Smooth muscle cell (in vitro differentiated cells): ENCODE measurements at regions not wholly inside any gene's neighbourhood (a gene's known extent, or its start where the extent isn't known, plus 50 kb on each side); places are given as distances from the start of the nearest gene placed in this dataset.

Experiments used
- DNase-seq: peaks from one replicate; lab custom pipeline; 2025; ENCODE audit not compliant: unreplicated experiment; lab: John Stamatoyannopoulos, UW
- H2AFZ ChIP-seq: fragments of 200-600 bp; sonication (generic); 2 replicates; pipeline ENCODE4 v1.6.0; 2016; ENCODE audit warnings: antibody characterized with exemption, low read depth, mild to moderate bottlenecking
- H3F3A ChIP-seq: fragments of 200-600 bp; sonication (generic); 2 replicates; pipeline ENCODE4 v1.6.0; 2017; ENCODE audit warnings: antibody characterized with exemption, low read depth
- H3K27ac ChIP-seq: fragments of 200-600 bp; sonication (generic); 2 replicates; pipeline ENCODE4 v1.5.1; 2016; ENCODE audit warnings: low read depth, mild to moderate bottlenecking
- H3K27me3 ChIP-seq: fragments of 200-600 bp; sonication (generic); 2 replicates; pipeline ENCODE4 v1.6.1; 2016; ENCODE audit warnings: low read depth, mild to moderate bottlenecking
- H3K36me3 ChIP-seq: fragments of 200-600 bp; sonication (generic); 2 replicates; pipeline ENCODE4 v1.5.1; 2016; ENCODE audit warnings: low read depth
- H3K4me1 ChIP-seq: fragments of 200-600 bp; sonication (generic); 2 replicates; pipeline ENCODE4 v1.5.1; 2016; ENCODE audit warnings: low read depth
- H3K4me2 ChIP-seq: fragments of 200-600 bp; sonication (generic); 2 replicates; pipeline ENCODE4 v1.6.0; 2016; ENCODE audit warnings: mild to moderate bottlenecking
- H3K4me3 ChIP-seq: fragments of 200-600 bp; sonication (generic); 2 replicates; pipeline ENCODE4 v1.5.1; 2016; ENCODE audit warnings: mild to moderate bottlenecking
- H3K79me2 ChIP-seq: fragments of 200-600 bp; sonication (generic); 2 replicates; pipeline ENCODE4 v1.6.0; 2016; ENCODE audit warnings: low read depth, mild to moderate bottlenecking
- H3K9ac ChIP-seq: fragments of 200-600 bp; sonication (generic); 2 replicates; pipeline ENCODE4 v1.6.0; 2016; ENCODE audit warnings: low read depth
- H3K9me3 ChIP-seq: fragments of 200-600 bp; sonication (generic); replicated peaks from 2 replicates; pipeline ENCODE4 v1.5.1; 2016; ENCODE audit warnings: low read depth
- H4K20me1 ChIP-seq: fragments of 200-600 bp; sonication (generic); 2 replicates; pipeline ENCODE4 v1.6.0; 2016; ENCODE audit warnings: low read depth
- CTCF ChIP-seq: fragments of 200-600 bp; sonication (generic); IDR thresholded peaks from 2 replicates; pipeline ENCODE4 v1.5.1; 2017; ENCODE audit warnings: borderline replicate concordance, mild to moderate bottlenecking, antibody characterized with exemption; ENCODE audit not compliant: insufficient read depth, poor library complexity, severe bottlenecking
- WGBS: methylation state at CpG from one replicate; pipeline ENCODE4 v1.1.7; 2016; ENCODE audit warnings: low lambda C conversion rate; 5-methylcytosine and 5-hydroxymethylcytosine counted together

DNA sequence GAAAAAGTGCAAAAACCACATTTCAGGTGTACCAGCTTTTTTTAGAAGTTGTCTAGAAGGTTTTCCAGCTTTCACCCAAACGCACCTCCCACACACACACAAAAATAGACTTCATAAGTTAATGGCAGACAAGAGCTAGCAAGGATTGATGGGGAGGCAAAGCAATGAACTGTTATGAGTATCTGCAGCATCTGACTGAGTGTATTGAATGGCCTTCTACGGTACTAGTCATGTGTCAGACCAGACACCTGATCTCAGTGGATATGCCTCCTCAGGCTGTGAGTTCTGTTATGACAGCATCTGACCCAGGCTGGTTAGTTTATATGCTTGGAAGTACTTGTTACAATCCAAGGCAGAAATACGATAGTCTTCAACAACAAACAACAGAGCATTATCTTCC lies 406.1 kb upstream of the AUTS2 start:
- no peaks in the 10 kb centered on the region for H3K9me3 ChIP-seq
- H3K9ac ChIP-seq = no peak overlapping the region
- H3K36me3 ChIP-seq = no peaks in the 10 kb centered on the region
- no peaks in the 10 kb centered on the region for H4K20me1 ChIP-seq
- H3F3A ChIP-seq = no peaks in the 10 kb centered on the region
- no peak overlapping the region for H2AFZ ChIP-seq
- no peak overlapping the region for H3K4me3 ChIP-seq
- H3K79me2 ChIP-seq = no peaks in the 10 kb centered on the region
- H3K27me3 ChIP-seq = no peaks in the 10 kb centered on the region
- no peak for DNase-seq
- TF ChIP-seq CTCF = no peak
- 92% methylated on average over 3 of the region's 3 CpGs for WGBS
- no peak overlapping the region for H3K27ac ChIP-seq
- no peak overlapping the region for H3K4me2 ChIP-seq
- no peaks in the 10 kb centered on the region for H3K4me1 ChIP-seq

- DNase-seq = no peak
- Histone ChIP-seq H3F3A (no peaks in the 10 kb centered on the region), H3K4me3 (no peak overlapping the region), H3K27ac (no peak overlapping the region), H3K4me1 (no peaks in the 10 kb centered on the region), H3K9ac (no peak overlapping the region), H3K79me2 (no peaks in the 10 kb centered on the region), H3K36me3 (no peaks in the 10 kb centered on the region), H3K4me2 (no peak overlapping the region), H3K9me3 (no peaks in the 10 kb centered on the region), H4K20me1 (no peaks in the 10 kb centered on the region), H3K27me3 (no peaks in the 10 kb centered on the region), H2AFZ (no peak overlapping the region)
- TF ChIP-seq CTCF = no peak
- 91% methylated on average over 4 of the region's 4 CpGs for WGBS
Measured at GRCh38 chr7:69193061-69193460, 405.2 kb upstream of the AUTS2 start.

- no peak overlapping the region for H3K4me3 ChIP-seq
- H3K4me1 ChIP-seq = no peaks in the 10 kb centered on the region
- no peaks in the 10 kb centered on the region for H3K9me3 ChIP-seq
- no peak overlapping the region for H3K4me2 ChIP-seq
- H4K20me1 ChIP-seq = no peaks in the 10 kb centered on the region
- DNase-seq = no peak
- no peaks in the 10 kb centered on the region for H3K27me3 ChIP-seq
- no peak overlapping the region for H3K27ac ChIP-seq
- H3F3A ChIP-seq = no peaks in the 10 kb centered on the region
- TF ChIP-seq CTCF = no peak
- H3K79me2 ChIP-seq = no peaks in the 10 kb centered on the region
- no peak overlapping the region for H3K9ac ChIP-seq
- no peak overlapping the region for H2AFZ ChIP-seq
- WGBS = 90% methylated on average over 1 of the region's 1 CpG
- no peaks in the 10 kb centered on the region for H3K36me3 ChIP-seq
Measured at GRCh38 chr7:69196593-69196992, 401.7 kb upstream of the AUTS2 start.

- Histone ChIP-seq H3K4me2 (no peak overlapping the region), H4K20me1 (no peaks in the 10 kb centered on the region), H3F3A (no peaks in the 10 kb centered on the region), H3K36me3 (no peaks in the 10 kb centered on the region), H3K9me3 (no peaks in the 10 kb centered on the region), H2AFZ (no peak overlapping the region), H3K9ac (no peak overlapping the region), H3K79me2 (no peaks in the 10 kb centered on the region), H3K4me3 (no peak overlapping the region), H3K27me3 (no peaks in the 10 kb centered on the region), H3K27ac (no peak overlapping the region), H3K4me1 (no peaks in the 10 kb centered on the region)
- TF ChIP-seq CTCF = no peak
- 98% methylated on average over 1 of the region's 1 CpG for WGBS
- no peak for DNase-seq
Measured at GRCh38 chr7:69198250-69198649, 400.0 kb upstream of the AUTS2 start.
